PC-9 (cell line): ENCODE measurements at regions not wholly inside any gene's neighbourhood (a gene's known extent, or its start where the extent isn't known, plus 50 kb on each side); places are given as distances from the start of the nearest gene placed in this dataset.
"Not testable (repeated sequence)": the region's sequence is repeated elsewhere in the genome, so short reads cannot be mapped to it uniquely, and the experiment has no call there.

Experiments used
- EZH2 ChIP-seq: fragments of 200-600 bp; sonication (generic); IDR thresholded peaks from 2 replicates; pipeline ENCODE4 v1.8.0; 2017; ENCODE audit warnings: antibody characterized with exemption, low read depth
- TF ChIP-seq, protein P1 (sequence below): fragments of 200-600 bp; sonication (generic); conservative IDR thresholded peaks from 2 replicates; pipeline ENCODE4 v1.6.1; 2017; ENCODE audit warnings: mixed run types, antibody characterized with exemption, mild to moderate bottlenecking, moderate library complexity

DNA sequence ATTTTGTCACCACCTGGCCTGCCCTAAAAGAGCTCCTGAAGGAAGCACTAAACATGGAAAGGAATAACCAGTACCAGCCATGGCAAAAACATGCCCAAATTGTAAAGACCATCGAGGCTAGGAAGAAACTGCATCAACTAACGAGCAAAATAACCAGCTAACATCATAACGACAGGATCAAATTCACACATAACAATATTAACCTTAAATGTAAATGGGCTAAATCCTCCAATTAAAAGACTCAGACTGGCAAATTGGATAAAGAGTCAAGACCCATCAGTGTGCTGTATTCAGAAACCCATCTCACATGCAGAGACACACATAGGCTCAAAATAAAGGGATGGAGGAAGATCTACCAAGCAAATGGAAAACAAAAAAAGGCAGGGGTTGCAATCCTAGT lies 264.3 kb upstream of the XYLT1 start:
- TF ChIP-seq, protein P1, sequence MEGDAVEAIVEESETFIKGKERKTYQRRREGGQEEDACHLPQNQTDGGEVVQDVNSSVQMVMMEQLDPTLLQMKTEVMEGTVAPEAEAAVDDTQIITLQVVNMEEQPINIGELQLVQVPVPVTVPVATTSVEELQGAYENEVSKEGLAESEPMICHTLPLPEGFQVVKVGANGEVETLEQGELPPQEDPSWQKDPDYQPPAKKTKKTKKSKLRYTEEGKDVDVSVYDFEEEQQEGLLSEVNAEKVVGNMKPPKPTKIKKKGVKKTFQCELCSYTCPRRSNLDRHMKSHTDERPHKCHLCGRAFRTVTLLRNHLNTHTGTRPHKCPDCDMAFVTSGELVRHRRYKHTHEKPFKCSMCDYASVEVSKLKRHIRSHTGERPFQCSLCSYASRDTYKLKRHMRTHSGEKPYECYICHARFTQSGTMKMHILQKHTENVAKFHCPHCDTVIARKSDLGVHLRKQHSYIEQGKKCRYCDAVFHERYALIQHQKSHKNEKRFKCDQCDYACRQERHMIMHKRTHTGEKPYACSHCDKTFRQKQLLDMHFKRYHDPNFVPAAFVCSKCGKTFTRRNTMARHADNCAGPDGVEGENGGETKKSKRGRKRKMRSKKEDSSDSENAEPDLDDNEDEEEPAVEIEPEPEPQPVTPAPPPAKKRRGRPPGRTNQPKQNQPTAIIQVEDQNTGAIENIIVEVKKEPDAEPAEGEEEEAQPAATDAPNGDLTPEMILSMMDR = not testable (repeated sequence)
- not testable (repeated sequence) for TF ChIP-seq EZH2
